H1 (cell line): ENCODE measurements at regions not wholly inside any gene's neighbourhood (a gene's known extent, or its start where the extent isn't known, plus 50 kb on each side); places are given as distances from the start of the nearest gene placed in this dataset.

ENCODE experiments used
- CREB1 ChIP-seq: IDR thresholded peaks from 2 replicates; pipeline ENCODE4 v1.6.1; 2012; ENCODE audit warnings: inconsistent platforms
- CTCF ChIP-seq, 3 experiments: IDR thresholded peaks; 1 replicate in 2 of 3; 2 replicates in 1 of 3; pipeline versions ENCODE4 v1.5.1 to v1.6.1; 2011; ENCODE audit warnings: low read length in 3 of 3, mild to moderate bottlenecking in 3 of 3, inconsistent platforms in 2 of 3, low read depth in 1 of 3, moderate library complexity in 1 of 3; ENCODE audit not compliant: insufficient read depth in 1 of 3; ENCODE audit errors: control extremely low read depth in 1 of 3
- SIX5 ChIP-seq: IDR thresholded peaks from 2 replicates; pipeline ENCODE4 v1.6.1; 2011; ENCODE audit warnings: mild to moderate bottlenecking, low read depth, low read length

DNA sequence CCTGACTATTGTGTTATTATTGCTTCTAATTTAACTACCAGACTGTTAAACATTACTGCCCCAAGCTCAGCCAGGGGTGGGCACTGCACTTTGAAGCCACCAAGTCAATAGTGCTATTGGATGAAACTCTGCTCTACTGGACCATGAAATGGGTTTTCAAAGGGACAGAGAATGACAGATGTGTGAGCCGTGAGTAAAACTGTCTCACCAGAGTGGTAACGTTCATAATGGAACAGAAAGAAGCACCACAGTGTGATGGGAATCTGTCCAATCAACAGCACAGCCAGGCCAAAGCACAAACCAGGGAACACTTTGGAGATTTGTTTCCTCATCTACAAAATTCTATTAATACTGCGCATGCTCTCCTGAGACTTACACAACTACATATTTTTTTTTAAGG is 171.8 kb upstream of the LPP start:
- TF ChIP-seq CREB1 (no peak), CTCF (IDR thresholded peaks at IDR 0.05; ENCODE audit: control extremely low read depth in 1 of 3, insufficient read depth in 1 of 3, low read depth in 1 of 3, low read length in 3 of 3) (no peak), SIX5 (no peak)
